ENCODE measurements at regions not wholly inside any gene's neighbourhood (a gene's known extent, or its start where the extent isn't known, plus 50 kb on each side); places are given as distances from the start of the nearest gene placed in this dataset.

DNA sequence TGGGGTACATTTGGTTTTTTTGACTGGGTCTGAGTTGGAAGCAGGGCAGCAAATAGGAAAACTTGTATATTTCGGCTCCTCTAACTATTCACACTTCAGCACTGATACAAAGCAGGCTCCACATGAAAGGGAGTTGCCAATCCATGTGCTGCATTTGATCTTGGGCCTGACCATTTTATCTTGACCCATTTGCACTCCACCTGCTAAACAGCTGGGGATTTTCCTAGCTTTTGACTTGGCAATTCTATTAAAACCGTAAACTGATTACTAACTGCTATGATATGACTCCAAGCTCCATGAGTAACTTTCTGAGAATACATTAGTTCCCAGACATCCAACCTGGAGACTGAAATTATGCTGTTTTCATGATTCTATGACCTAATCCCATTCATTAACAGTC, 797.1 kb downstream of the BCL11B start:
- TF ChIP-seq POLR2AphosphoS5 (IDR thresholded peaks at IDR 0.05), result no peak
- TF ChIP-seq, protein P1, sequence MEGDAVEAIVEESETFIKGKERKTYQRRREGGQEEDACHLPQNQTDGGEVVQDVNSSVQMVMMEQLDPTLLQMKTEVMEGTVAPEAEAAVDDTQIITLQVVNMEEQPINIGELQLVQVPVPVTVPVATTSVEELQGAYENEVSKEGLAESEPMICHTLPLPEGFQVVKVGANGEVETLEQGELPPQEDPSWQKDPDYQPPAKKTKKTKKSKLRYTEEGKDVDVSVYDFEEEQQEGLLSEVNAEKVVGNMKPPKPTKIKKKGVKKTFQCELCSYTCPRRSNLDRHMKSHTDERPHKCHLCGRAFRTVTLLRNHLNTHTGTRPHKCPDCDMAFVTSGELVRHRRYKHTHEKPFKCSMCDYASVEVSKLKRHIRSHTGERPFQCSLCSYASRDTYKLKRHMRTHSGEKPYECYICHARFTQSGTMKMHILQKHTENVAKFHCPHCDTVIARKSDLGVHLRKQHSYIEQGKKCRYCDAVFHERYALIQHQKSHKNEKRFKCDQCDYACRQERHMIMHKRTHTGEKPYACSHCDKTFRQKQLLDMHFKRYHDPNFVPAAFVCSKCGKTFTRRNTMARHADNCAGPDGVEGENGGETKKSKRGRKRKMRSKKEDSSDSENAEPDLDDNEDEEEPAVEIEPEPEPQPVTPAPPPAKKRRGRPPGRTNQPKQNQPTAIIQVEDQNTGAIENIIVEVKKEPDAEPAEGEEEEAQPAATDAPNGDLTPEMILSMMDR (IDR thresholded peaks at IDR 0.05), result no peak
- TF ChIP-seq POLR2A (IDR thresholded peaks at IDR 0.05), result no peak
- WGBS, result 90% methylated on average over 2 of the region's 2 CpGs
- H3K36me3 ChIP-seq, result no peaks in the 10 kb centered on the region
- H3K4me1 ChIP-seq (replicated peaks), result no peaks in the 10 kb centered on the region
- no peaks in the 10 kb centered on the region for H3K27me3 ChIP-seq (replicated peaks; ENCODE audit: insufficient read depth)
- H3K27ac ChIP-seq, result no peak overlapping the region
- intact Hi-C loops (cut with DNase I), result no loop called here
- DNase-seq (ENCODE audit: low spot score), result no peak
- H3K9me3 ChIP-seq, result no peaks in the 10 kb centered on the region
- H3K4me3 ChIP-seq, result no peak overlapping the region

DNA sequence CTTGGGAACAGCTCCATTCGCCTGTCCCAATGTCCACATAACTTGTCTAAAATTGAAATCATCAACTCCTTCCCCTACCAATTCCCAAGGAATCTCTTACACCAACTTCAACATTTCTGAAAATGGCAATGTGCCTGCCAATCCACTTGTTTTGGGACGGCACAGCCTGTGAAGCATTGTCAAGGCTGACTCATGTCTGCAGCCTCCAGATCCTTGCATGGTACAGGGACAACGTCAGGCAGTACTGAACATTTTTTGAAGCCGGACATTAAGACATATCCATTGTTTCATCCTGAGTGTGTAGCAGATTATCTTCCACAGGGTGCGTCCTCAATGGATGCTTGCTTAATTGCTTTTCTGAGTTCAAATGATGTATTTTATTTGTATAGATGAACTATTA, 794.1 kb downstream of the BCL11B start:
- WGBS, result 79% methylated on average over 5 of the region's 5 CpGs
- H3K27ac ChIP-seq, result no peak overlapping the region
- no peaks in the 10 kb centered on the region for H3K9me3 ChIP-seq
- no peaks in the 10 kb centered on the region for H3K36me3 ChIP-seq
- TF ChIP-seq POLR2A (IDR thresholded peaks at IDR 0.05), result no peak
- TF ChIP-seq POLR2AphosphoS5 (IDR thresholded peaks at IDR 0.05), result no peak
- TF ChIP-seq, protein P1 (IDR thresholded peaks at IDR 0.05), result no peak
- H3K27me3 ChIP-seq (replicated peaks; ENCODE audit: insufficient read depth), result no peaks in the 10 kb centered on the region
- intact Hi-C loops (cut with DNase I), result no loop called here
- no peaks in the 10 kb centered on the region for H3K4me1 ChIP-seq (replicated peaks)
- no peak overlapping the region for H3K4me3 ChIP-seq
- DNase-seq (ENCODE audit: low spot score), result no peak

DNA sequence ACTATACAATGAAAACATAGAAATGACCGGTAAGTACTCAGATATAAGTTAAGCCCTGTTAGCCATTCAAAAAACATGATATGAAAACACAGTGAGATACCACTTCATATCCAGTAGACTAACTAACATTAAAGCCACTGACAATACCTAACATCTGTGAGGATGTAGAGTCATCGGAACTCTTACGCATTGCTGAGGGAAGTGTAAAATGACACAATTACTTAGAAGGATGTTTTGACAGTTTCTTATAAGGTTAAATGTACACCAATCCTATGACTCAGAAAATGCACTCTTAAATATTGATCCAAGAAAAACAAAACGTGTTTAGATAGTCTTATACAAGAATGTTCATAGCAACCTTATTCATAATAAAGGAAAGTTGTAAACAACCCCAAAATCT, 782.9 kb downstream of the BCL11B start:
- 77% methylated on average over 4 of the region's 4 CpGs for WGBS
- intact Hi-C loops (cut with DNase I), result no loop called here

DNA sequence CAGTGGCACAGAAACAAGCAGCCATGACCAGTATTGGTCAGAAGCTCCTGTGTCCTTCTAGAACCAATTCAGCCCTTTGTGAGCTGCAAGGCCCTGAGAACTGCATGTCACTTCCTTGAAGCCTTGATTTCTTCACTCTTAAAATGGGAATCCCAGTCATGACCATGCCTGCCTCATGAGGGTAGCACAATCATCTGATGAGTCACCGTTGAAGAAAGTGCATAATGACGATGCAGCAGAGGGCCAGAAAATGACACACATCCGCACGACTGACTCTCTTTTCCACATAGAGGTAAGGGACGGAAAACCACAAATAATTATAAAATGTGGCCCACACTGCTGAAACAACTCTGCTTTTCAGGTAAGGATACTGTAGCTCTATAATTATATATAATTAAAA, 777.4 kb downstream of the BCL11B start:
- Histone ChIP-seq H3K27me3 (replicated peaks; ENCODE audit: insufficient read depth) (no peaks in the 10 kb centered on the region), H3K4me3 (no peak overlapping the region), H3K9me3 (no peaks in the 10 kb centered on the region), H3K27ac (no peak overlapping the region), H3K4me1 (replicated peaks) (no peaks in the 10 kb centered on the region), H3K36me3 (no peaks in the 10 kb centered on the region)
- DNase-seq (ENCODE audit: low spot score), result no peak
- TF ChIP-seq, protein P1 (IDR thresholded peaks at IDR 0.05), result no peak
- no peak for TF ChIP-seq POLR2A (IDR thresholded peaks at IDR 0.05)
- no peak for TF ChIP-seq POLR2AphosphoS5 (IDR thresholded peaks at IDR 0.05)
- intact Hi-C loops (cut with DNase I), result no loop called here
- 91% methylated on average over 5 of the region's 5 CpGs for WGBS

More for the DNA sequence above, 782.9 kb downstream of the BCL11B start:
- no peak overlapping the region for H3K4me3 ChIP-seq
- no peaks in the 10 kb centered on the region for H3K36me3 ChIP-seq
- DNase-seq (ENCODE audit: low spot score), result no peak
- H3K4me1 ChIP-seq (replicated peaks), result no peaks in the 10 kb centered on the region
- TF ChIP-seq, protein P1 (IDR thresholded peaks at IDR 0.05), result no peak
- no peak for TF ChIP-seq POLR2A (IDR thresholded peaks at IDR 0.05)
- no peak for TF ChIP-seq POLR2AphosphoS5 (IDR thresholded peaks at IDR 0.05)
- no peak overlapping the region for H3K27ac ChIP-seq
- H3K27me3 ChIP-seq (replicated peaks; ENCODE audit: insufficient read depth), result no peaks in the 10 kb centered on the region
- no peaks in the 10 kb centered on the region for H3K9me3 ChIP-seq

DNA sequence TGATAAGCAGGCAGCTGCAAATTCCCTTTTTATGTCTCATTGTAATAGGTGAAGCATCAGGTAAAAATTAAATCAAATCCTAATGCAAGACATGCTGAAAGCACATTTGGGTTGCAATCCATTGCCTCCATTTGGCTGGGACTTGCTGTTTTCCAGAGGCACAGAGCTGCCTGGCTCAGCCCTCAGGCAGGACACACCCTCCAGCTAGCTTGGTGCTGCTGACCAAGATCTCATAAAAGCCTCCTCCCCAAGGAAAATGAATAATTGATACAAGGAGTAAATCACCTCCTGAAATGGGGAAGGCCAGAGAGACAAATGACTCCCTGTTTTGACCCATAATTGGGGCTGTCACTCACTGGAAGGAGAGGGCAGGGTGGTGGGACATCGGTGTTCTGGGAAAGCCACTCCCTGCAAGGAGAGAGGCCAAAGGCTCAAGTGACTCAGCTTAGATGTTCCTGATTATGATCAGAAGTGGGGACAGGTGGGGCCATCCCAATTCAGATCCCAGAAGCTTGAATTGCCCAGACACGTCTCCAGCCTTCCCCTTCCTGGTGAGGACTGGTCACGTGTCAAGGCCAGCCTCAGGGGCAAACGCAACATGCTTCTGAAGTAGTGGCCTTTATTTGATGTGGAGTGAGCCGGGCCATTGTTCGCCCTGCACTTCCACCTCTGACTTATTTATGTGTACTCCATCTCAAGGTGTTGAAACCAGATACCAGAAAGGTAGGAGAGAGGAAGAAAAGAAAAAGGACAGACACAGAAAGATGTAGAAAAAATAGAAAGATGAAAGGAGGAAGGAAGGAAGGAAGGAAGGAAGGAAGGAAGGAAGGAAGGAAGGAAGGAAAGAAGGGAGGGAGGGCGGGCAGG, 773.7 kb downstream of the BCL11B start:
- Histone ChIP-seq H3K4me3 (no peak overlapping the region), H3K4me1 (replicated peaks) (no peaks in the 10 kb centered on the region), H3K27ac (no peak overlapping the region), H3K9me3 (no peaks in the 10 kb centered on the region), H3K27me3 (replicated peaks; ENCODE audit: insufficient read depth) (no peaks in the 10 kb centered on the region), H3K36me3 (no peaks in the 10 kb centered on the region)
- peak; percentile 74 for DNase-seq (ENCODE audit: low spot score)
- TF ChIP-seq, protein P1 (IDR thresholded peaks at IDR 0.05), result no peak
- TF ChIP-seq POLR2AphosphoS5 (IDR thresholded peaks at IDR 0.05) (peak; percentile 59), POLR2A (IDR thresholded peaks at IDR 0.05) (no peak)
- intact Hi-C loops (cut with DNase I), result no loop called here
- WGBS, result 36% methylated on average over 7 of the region's 7 CpGs

Measured in prostate gland (tissue), 2 donors.